ENCODE measurements at regions not wholly inside any gene's neighbourhood (a gene's known extent, or its start where the extent isn't known, plus 50 kb on each side); places are given as distances from the start of the nearest gene placed in this dataset.
A peak's percentile ranks its signal among the peaks of the same experiment; 100 is the strongest.

- no peak for DNase-seq
These were observed 63.6 kb upstream of the NUDT4 start for GRCh38 chr12:93314177-93314497.

GRCh38 chr12:93315385-93315906, 62.3 kb upstream of the NUDT4 start:
- no peak for DNase-seq

- DNase-seq = no peak
These were observed 61.7 kb upstream of the NUDT4 start for GRCh38 chr12:93315907-93316622.

GRCh38 chr12:93316623-93316971, 61.1 kb upstream of the NUDT4 start:
- no peak for DNase-seq

GRCh38 chr12:93317227-93317626, 60.5 kb upstream of the NUDT4 start:
- DNase-seq = no peak

GRCh38 chr12:93318720-93319522, 58.8 kb upstream of the NUDT4 start:
- no peak for DNase-seq

GRCh38 chr12:93319523-93320050, 58.1 kb upstream of the NUDT4 start:
- DNase-seq = peak; percentile 22

GRCh38 chr12:93322784-93323183, 54.9 kb upstream of the NUDT4 start:
- DNase-seq = no peak

- no peak for DNase-seq
These were observed 53.9 kb upstream of the NUDT4 start for GRCh38 chr12:93323625-93324329.

- DNase-seq = no peak
These were observed 51.9 kb upstream of the NUDT4 start for GRCh38 chr12:93325855-93326254.
